ENCODE measurements at regions not wholly inside any gene's neighbourhood (a gene's known extent, or its start where the extent isn't known, plus 50 kb on each side); places are given as distances from the start of the nearest gene placed in this dataset.
"Not testable (repeated sequence)": the region's sequence is repeated elsewhere in the genome, so short reads cannot be mapped to it uniquely, and the experiment has no call there.

DNA sequence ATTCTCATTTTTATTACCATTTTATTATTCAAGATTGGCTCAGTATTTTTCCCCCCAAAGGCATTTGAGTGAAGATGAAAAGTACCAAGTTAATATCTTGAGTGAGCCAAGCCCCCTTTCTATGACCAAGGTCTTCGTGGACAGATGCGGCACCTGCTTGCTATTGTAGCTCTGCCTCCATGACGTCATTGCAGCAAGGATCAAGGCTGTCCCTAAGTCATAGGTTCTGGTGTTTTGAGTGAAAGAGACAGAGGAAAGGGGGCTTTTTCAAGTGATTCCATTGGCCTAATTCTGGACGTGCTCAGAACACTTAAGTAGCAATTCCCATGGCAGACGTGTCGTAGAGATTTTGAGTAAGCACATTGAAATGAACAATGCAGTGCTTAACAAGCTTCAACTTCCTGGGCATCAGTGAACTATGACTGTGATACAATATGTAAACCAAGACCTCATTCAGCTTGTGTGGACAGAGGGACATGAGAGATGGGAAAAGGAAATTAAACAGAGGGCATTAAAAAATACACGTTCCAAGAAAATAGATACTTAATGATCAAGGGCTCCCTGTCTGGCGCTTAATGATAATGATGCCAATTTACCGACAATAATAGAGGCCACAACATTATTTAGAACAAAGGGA lies 248.7 kb upstream of the NPVF start:
- H3K9me3 ChIP-seq (ENCODE audit: control insufficient read depth, low read length), result no peaks in the 10 kb centered on the region
- H3K27me3 ChIP-seq (ENCODE audit: control insufficient read depth, insufficient read depth, low read length), result no peaks in the 10 kb centered on the region
- H3K79me2 ChIP-seq, result no peaks in the 10 kb centered on the region
- no peak for TF ChIP-seq CTCF (IDR thresholded peaks at IDR 0.05)
- no peaks in the 10 kb centered on the region for H3K4me1 ChIP-seq
- no peak overlapping the region for H3K27ac ChIP-seq
- H3K9ac ChIP-seq, result no peak overlapping the region
- H3K4me2 ChIP-seq (ENCODE audit: low read length), result no peak overlapping the region
- no peaks in the 10 kb centered on the region for H3K36me3 ChIP-seq (ENCODE audit: control insufficient read depth, insufficient read depth, low read length)
- H2AFZ ChIP-seq, result no peak overlapping the region
- H3K4me3 ChIP-seq (ENCODE audit: low read depth, low read length), result no peak overlapping the region

- not testable (repeated sequence) for H3K36me3 ChIP-seq (ENCODE audit: control insufficient read depth, insufficient read depth, low read length); H3K4me2 ChIP-seq (ENCODE audit: low read length); H2AFZ ChIP-seq; H3K9me3 ChIP-seq (ENCODE audit: control insufficient read depth, low read length); H3K79me2 ChIP-seq; H3K4me3 ChIP-seq (ENCODE audit: low read depth, low read length); H3K4me1 ChIP-seq; H3K9ac ChIP-seq; H3K27me3 ChIP-seq (ENCODE audit: control insufficient read depth, insufficient read depth, low read length); H3K27ac ChIP-seq
Observed at GRCh38 chr7:25478221-25478620, 249.9 kb upstream of the NPVF start.

GRCh38 chr7:25478925-25479324 lies 250.6 kb upstream of the NPVF start:
- H3K4me2 ChIP-seq (ENCODE audit: low read length), result no peak overlapping the region
- no peaks in the 10 kb centered on the region for H3K79me2 ChIP-seq
- H3K27me3 ChIP-seq (ENCODE audit: control insufficient read depth, insufficient read depth, low read length), result no peaks in the 10 kb centered on the region
- no peak overlapping the region for H2AFZ ChIP-seq
- H3K9ac ChIP-seq, result no peak overlapping the region
- no peaks in the 10 kb centered on the region for H3K4me1 ChIP-seq
- H3K36me3 ChIP-seq (ENCODE audit: control insufficient read depth, insufficient read depth, low read length), result no peaks in the 10 kb centered on the region
- no peak for TF ChIP-seq CTCF (IDR thresholded peaks at IDR 0.05)
- no peaks in the 10 kb centered on the region for H3K9me3 ChIP-seq (ENCODE audit: control insufficient read depth, low read length)
- H3K4me3 ChIP-seq (ENCODE audit: low read depth, low read length), result no peak overlapping the region
- H3K27ac ChIP-seq, result no peak overlapping the region

- H3K27me3 ChIP-seq (ENCODE audit: control insufficient read depth, insufficient read depth, low read length), result no peaks in the 10 kb centered on the region
- H3K9ac ChIP-seq, result no peak overlapping the region
- H3K4me1 ChIP-seq, result no peaks in the 10 kb centered on the region
- no peaks in the 10 kb centered on the region for H3K36me3 ChIP-seq (ENCODE audit: control insufficient read depth, insufficient read depth, low read length)
- no peak for TF ChIP-seq CTCF (IDR thresholded peaks at IDR 0.05)
- no peak overlapping the region for H3K4me2 ChIP-seq (ENCODE audit: low read length)
- H3K4me3 ChIP-seq (ENCODE audit: low read depth, low read length), result no peak overlapping the region
- H3K27ac ChIP-seq, result no peak overlapping the region
- no peaks in the 10 kb centered on the region for H3K79me2 ChIP-seq
- no peaks in the 10 kb centered on the region for H3K9me3 ChIP-seq (ENCODE audit: control insufficient read depth, low read length)
- H2AFZ ChIP-seq, result no peak overlapping the region
Observed at GRCh38 chr7:25481891-25482290, 253.6 kb upstream of the NPVF start.

- Histone ChIP-seq H3K79me2 (no peaks in the 10 kb centered on the region), H2AFZ (no peak overlapping the region), H3K36me3 (ENCODE audit: control insufficient read depth, insufficient read depth, low read length) (no peaks in the 10 kb centered on the region), H3K4me1 (no peaks in the 10 kb centered on the region), H3K9ac (no peak overlapping the region), H3K27me3 (ENCODE audit: control insufficient read depth, insufficient read depth, low read length) (no peaks in the 10 kb centered on the region), H3K27ac (no peak overlapping the region), H3K4me2 (ENCODE audit: low read length) (no peak overlapping the region), H3K9me3 (ENCODE audit: control insufficient read depth, low read length) (no peaks in the 10 kb centered on the region), H3K4me3 (ENCODE audit: low read depth, low read length) (no peak overlapping the region)
- TF ChIP-seq CTCF (IDR thresholded peaks at IDR 0.05), result no peak
Observed at GRCh38 chr7:25482631-25483030, 254.3 kb upstream of the NPVF start.
